ENCODE measurements at regions not wholly inside any gene's neighbourhood (a gene's known extent, or its start where the extent isn't known, plus 50 kb on each side); places are given as distances from the start of the nearest gene placed in this dataset.

DNA sequence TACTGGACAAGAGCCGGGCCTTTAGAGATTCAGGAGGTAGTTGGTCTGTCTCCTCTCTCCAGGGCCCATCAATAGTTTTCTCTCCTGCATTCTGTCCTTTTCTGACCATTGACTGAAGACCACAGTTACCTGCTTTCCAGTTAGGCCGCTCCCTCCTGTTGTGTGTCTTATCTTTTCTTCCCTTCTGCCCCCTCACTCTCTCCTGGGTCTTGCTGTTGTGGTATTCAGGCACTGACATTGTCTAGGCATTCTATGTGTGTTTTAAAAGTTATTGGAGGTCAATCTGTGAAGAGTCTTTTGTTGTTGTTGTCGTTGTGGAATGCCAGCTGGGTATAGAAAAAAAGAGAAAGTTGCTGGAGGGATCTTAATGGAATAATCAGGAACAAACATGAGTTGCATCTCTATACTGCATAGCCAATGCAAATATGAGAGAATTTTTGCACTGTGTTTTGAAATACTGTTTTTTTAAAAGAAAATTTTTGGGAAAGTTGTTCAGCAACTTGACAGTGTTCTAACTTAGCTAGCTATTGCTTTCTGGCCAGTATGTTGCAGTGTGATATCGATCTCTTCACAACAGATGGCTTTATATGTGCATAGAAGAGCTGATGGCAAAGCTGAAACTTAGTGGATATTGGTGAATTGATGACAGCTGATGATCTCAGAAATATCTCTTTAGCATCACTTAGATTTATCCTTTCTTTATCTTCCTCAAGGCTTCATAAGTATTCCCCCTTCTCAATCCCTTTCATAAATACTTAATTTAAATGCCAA, 240.7 kb downstream of the C4orf33 start:
- no peak overlapping the region for H3K4me3 ChIP-seq (ENCODE audit: control insufficient read depth, low read depth, low read length)
- DNase-seq (ENCODE audit: low read depth), result no peak
- TF ChIP-seq, protein P1, sequence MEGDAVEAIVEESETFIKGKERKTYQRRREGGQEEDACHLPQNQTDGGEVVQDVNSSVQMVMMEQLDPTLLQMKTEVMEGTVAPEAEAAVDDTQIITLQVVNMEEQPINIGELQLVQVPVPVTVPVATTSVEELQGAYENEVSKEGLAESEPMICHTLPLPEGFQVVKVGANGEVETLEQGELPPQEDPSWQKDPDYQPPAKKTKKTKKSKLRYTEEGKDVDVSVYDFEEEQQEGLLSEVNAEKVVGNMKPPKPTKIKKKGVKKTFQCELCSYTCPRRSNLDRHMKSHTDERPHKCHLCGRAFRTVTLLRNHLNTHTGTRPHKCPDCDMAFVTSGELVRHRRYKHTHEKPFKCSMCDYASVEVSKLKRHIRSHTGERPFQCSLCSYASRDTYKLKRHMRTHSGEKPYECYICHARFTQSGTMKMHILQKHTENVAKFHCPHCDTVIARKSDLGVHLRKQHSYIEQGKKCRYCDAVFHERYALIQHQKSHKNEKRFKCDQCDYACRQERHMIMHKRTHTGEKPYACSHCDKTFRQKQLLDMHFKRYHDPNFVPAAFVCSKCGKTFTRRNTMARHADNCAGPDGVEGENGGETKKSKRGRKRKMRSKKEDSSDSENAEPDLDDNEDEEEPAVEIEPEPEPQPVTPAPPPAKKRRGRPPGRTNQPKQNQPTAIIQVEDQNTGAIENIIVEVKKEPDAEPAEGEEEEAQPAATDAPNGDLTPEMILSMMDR (IDR thresholded peaks at IDR 0.05; ENCODE audit: control insufficient read depth, insufficient read depth, low read depth, low read length, missing control alignments), result no peak

DNA sequence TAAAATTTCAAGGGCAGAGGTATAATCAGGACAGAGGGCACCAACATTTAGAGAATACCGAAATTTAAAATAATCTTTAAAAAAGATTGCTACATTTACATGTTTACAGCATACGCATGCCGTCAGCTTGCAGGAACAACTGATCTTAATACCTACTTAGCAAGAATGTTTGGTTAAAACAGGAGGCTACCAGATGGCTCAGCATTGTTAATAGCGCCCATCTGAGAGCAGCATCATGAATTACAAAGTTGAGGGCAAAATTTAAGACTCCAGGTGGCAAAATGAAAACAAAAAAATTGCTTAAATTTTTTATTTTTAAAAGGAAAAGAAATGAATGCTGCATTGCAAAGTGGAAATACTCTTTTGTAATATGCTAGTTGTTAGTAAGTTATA, 241.3 kb downstream of the C4orf33 start:
- DNase-seq (ENCODE audit: low read depth), result no peak
- TF ChIP-seq, protein P1 (IDR thresholded peaks at IDR 0.05; ENCODE audit: control insufficient read depth, insufficient read depth, low read depth, low read length, missing control alignments), result no peak
- no peak overlapping the region for H3K4me3 ChIP-seq (ENCODE audit: control insufficient read depth, low read depth, low read length)

DNA sequence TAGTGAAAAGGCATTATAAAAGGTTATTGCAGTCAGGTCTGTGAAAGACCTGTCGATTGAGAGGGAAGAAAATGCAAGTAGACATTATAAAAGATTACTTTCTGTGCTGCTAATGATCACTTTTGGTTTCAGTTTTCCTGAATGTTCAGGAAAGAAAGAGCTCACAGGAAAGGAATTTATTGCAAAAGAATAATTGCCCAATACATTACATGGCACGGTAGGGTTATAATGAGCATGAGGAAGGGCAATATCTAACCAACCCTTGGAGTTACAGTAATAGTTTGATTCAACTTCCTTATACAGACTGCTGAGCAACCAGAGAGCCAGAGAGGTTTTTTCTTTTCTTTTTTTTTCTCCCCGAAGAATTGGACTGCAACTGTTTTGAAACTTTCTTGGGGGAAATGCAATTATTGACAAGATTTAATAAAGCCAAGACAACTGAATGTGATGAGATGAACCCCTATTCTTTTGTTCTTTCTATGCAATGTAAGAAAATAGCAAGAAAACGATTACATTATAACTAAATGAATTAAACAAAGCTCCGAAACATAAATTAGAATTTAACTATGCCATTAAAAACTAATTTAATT, 247.0 kb downstream of the C4orf33 start:
- H3K4me3 ChIP-seq (ENCODE audit: control insufficient read depth, low read depth, low read length), result peak overlapping the region; percentile 10
- peak; percentile 78 for DNase-seq (ENCODE audit: low read depth)
- TF ChIP-seq, protein P1 (IDR thresholded peaks at IDR 0.05; ENCODE audit: control insufficient read depth, insufficient read depth, low read depth, low read length, missing control alignments), result no peak

DNA sequence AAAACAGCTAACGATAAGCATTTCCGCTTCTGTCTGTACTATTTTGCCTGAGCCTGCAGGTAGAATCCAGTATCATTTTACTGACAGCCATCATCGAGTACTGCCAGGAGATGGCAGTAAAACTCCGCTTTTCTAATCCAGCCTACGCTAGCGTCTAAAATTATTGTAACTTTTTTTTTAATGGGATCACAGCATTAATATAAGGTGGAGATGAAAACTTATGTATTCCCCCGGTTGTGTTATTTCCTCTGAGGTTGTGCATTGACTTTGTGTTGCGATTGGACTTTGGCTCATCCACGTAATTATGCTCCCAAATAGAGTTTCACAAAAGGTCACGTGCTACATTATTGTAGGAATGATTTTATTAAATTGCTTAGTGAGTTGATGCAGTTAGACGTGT, 248.1 kb downstream of the C4orf33 start:
- TF ChIP-seq, protein P1 (IDR thresholded peaks at IDR 0.05; ENCODE audit: control insufficient read depth, insufficient read depth, low read depth, low read length, missing control alignments), result peak; percentile 63
- no peak for DNase-seq (ENCODE audit: low read depth)
- no peak overlapping the region for H3K4me3 ChIP-seq (ENCODE audit: control insufficient read depth, low read depth, low read length)

DNA sequence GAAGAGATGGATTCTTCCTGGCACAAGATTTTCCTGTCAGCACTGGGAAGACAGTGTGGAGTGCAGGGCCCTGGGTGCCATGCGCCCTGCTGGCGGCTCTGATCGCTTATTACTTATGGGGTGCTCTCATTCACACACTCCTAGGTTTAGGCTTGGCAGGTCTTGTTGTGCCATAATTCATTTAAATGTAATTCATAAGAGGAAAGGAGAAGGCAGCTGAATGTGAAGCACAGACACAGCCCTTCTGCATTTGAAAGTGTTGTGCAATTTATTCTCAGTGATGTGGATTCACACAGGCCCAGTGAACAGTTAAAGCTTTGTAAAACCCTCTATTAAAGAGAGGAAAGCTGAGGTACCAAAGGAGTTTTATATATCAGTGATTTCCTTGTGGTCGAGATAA, 249.7 kb downstream of the C4orf33 start:
- no peak overlapping the region for H3K4me3 ChIP-seq (ENCODE audit: control insufficient read depth, low read depth, low read length)
- no peak for DNase-seq (ENCODE audit: low read depth)
- TF ChIP-seq, protein P1 (IDR thresholded peaks at IDR 0.05; ENCODE audit: control insufficient read depth, insufficient read depth, low read depth, low read length, missing control alignments), result no peak

DNA sequence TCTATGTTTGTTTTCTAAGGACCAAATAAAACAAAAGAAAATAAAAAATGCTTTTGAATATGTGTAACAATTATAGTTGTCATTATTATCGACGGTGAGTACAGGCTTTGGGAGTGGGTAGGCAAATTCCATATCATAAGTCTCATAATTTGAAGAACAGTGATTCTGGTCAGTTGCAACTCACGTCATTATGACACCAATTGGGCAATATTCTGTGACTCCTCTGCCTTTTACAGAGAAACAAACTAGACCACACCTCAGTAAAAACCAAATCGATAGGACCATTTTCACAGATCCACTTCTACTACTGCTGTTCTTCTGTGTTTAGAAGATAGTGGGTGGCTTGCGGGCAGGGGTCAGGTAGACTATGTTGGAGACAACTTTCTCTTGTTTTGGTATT, 250.1 kb downstream of the C4orf33 start:
- DNase-seq (ENCODE audit: low read depth), result no peak
- H3K4me3 ChIP-seq (ENCODE audit: control insufficient read depth, low read depth, low read length), result no peak overlapping the region
- TF ChIP-seq, protein P1 (IDR thresholded peaks at IDR 0.05; ENCODE audit: control insufficient read depth, insufficient read depth, low read depth, low read length, missing control alignments), result no peak
